COLO829 (cell line): ENCODE measurements at regions not wholly inside any gene's neighbourhood (a gene's known extent, or its start where the extent isn't known, plus 50 kb on each side); places are given as distances from the start of the nearest gene placed in this dataset.

ENCODE experiments used
- DNase-seq: peaks from one replicate; pipeline ENCODE4 v3.0.0; 2012; ENCODE audit warnings: low spot score

DNA sequence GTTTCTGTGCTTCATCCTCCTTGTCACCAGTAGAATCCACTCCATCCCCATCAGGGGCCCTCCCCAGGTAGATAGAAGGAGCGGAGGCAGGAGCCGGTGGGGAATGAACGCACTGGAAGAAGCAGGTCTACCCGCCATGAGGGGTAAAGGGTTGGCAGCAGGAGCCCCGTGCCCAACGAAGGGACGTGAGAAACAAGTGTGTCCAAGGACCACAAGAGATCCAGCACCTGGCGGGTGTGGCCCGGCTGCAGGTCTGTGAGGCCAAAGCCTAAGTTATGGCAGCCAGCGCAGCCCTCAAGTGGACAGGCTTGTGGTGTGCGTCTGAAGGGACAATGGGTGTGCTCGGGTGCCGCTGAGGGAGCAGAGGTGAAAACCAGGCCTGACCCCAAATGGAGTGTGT, 94.3 kb downstream of the IRX2 start:
- DNase-seq: no peak

GRCh38 chr5:2656206-2656605, 95.3 kb downstream of the IRX2 start:
- peak; percentile 7 for DNase-seq

GRCh38 chr5:2653991-2654390, 97.5 kb downstream of the IRX2 start:
- no peak for DNase-seq

DNA sequence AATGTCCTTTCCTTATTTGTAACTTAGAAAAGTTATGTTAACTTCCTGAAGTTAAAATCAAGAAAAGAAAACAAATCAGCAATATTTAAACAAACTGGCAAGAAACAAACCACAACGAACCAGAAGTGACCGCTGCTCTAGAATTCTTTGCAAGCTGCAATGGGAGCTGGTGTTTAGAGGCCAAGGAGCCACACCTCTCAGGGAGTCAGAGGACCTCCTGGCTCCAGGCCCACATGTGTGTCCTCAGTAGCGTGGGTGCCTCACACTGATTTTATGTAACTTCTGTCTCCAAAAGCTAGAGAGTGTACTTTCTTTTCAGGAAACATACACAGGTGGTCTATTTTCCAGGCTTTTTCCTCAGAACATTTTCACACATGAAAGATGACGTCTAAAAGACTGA, 100.4 kb downstream of the IRX2 start:
- DNase-seq: no peak

- DNase-seq: no peak
Observed at GRCh38 chr5:2642684-2643345, 108.7 kb downstream of the IRX2 start.

DNA sequence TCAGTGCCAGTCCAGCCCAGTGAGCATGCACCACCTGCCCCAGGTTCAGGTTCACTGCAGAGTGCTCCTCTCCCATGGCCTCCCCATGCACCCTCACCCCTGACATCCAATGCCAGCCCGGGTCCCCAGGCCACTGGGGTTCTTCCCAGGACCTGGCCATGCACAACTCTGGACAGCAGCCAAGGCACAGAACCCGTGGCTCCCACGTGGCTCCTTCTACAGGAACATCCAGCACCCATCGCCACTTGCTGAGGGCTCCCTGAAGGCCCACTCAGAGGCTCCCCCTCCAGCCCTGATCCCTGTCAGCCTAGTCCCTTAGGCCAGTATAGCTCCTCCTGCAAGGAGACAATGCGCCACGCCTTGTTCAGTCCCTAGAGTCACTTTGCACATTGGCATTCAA, 110.8 kb downstream of the IRX2 start:
- DNase-seq: no peak

GRCh38 chr5:2639425-2639824, 112.1 kb downstream of the IRX2 start:
- no peak for DNase-seq

DNA sequence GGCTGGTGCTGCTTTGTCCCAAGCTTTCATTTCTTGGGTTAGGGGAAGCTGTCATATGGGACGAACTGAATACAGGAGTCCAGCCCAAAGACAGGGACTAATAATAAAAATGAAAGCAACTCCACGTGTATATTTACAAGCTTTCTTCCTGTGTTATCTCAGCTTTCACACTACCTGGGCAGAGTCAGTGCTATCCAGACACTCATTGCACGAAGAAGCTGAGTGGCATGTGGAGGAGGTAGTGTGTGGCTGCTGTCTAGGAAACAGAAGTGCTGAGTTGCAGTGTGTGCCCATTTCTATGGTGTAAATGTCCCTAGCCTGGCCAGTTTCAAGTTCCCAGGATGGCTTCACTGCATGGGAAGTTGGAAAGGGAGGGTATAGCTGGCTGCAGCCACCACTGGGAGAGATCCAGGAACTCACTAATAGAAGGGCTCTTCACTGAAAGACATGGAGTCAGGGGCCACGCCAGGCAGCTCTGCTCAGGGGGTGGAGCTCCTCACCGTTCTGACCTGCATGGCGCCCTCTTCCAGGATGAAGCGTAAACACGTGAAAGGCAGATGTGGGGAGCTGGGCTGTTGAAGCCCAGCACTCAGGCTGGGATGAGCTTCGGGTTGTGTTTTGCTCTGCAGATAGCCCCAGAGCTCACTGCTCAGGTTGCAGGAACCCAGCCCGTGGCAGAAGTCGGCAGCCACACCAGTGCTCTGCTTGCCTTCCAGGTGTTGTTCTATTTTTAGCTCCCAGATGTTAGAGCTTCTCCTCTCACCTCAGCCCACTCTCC, 116.9 kb downstream of the IRX2 start:
- DNase-seq: no peak

DNA sequence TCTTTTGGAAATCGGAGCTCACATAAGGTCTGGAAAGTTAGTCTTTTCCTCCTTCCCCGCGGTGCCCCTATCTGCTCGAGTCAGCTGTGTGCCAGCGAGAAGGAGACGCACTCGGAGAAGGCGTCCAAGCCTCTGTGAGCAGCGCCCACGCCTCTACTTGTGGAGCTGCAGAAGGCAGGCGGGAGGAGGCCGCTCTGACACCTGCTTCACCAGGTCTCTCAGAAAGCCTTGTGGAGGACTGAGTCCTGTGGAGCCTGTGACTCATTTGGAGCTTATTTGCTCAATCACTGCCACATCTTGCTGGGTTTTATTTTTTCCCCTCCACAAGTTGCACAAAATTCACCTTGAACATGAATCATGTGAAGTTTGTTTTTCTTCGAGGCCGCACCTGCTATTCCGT, 117.5 kb downstream of the IRX2 start:
- DNase-seq: no peak

- DNase-seq: no peak
Observed at GRCh38 chr5:2631758-2632157, 119.7 kb downstream of the IRX2 start.

- no peak for DNase-seq
Observed at GRCh38 chr5:2629045-2629444, 122.4 kb downstream of the IRX2 start.

DNA sequence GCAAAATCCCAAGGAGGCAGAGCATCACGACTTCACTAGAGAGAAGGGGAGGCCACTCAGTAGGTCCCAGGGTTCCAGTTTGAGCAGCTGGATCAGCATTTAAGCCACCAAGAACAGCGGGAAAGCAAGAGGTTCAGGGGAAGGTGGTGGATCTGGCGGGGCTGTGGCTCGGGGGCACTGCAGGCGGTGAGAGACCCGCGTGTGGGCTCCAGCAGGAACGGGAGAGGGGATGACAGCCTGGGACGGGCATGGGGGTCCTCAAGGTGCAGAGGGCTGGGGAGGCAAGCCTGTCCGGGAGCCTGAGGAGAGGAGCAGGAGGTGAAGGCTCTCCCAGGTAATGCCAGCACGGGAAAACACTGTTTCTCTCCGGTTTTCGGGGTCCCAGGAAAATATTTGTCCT, 123.6 kb downstream of the IRX2 start:
- no peak for DNase-seq

GRCh38 chr5:2626572-2626971, 124.9 kb downstream of the IRX2 start:
- DNase-seq: no peak

DNA sequence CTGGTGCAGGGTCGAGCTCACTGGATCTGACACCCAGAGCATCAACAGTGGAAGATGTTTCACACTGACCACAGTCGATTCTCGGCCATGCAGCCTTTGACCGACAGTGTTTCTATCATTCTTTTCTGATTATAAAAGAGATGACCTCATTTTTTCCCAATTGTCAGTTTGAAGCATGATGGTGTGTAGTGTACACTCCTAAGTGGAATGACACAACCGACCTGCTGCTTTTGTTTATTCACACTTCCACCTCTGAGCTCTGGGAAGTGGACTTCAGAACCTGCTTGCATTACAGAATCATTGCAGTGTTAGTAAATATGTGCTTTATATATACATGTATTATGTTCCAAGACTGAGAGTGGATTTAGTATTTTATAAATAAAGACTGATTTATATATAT, 128.6 kb downstream of the IRX2 start:
- DNase-seq: no peak

DNA sequence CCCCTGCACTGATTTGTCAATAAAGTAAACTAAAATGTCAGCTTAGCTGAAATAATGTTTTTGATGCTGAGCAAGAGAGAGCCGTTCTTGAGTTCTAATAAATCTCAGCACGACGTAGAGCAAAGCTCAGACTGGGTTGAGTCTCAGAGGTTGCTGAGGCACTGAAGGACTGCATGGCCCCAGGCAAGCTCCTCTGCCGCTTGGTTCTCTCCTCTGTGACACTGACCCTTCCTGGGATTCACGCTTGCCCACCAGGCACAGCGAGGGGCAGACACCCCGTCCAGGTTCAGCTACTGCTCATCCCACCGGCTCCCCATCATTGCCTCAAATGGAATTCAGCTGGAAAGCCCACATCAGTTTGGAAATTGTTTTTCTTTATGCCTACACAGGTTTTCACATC, 129.8 kb downstream of the IRX2 start:
- DNase-seq: no peak

DNA sequence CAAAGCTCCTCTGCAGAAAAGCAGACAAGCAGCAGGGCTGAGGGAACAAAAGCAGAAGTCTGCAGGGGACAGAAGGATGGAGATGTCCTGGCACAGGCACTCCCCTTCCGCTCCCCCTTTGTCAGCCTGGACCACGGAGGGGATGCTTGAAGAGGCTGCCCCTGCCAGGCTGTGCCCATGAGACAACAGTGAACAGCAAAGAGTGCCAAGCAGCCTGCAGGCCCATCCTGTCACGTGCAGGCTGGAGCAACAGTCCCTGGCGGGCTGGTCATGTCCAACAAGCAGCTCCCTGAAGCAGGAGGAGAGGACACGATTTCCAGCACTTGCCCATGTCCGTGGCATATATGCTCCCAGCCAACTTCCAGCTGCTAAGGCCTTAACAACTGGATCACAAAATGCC, 132.3 kb downstream of the IRX2 start:
- no peak for DNase-seq

GRCh38 chr5:2617461-2617860, 134.0 kb downstream of the IRX2 start:
- DNase-seq: no peak

DNA sequence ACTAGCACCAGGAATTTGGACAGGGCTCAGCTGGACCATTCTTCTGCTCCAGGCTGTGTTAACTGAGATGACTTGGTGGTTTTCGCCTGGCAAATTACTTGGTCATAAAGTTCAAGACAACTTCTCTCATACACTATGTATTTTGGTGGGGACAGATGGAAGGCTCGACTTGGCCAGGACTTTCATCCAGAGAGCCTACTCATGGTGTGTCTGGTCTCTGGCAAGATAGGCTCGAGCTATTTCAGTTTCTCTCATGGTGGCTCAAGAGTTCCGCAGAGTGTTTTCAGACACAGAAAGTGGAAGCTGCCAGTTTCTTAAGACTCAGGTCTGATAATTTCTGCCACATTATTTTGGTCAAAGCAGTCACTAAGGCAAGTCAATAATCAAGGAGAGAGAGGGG, 135.6 kb downstream of the IRX2 start:
- no peak for DNase-seq

DNA sequence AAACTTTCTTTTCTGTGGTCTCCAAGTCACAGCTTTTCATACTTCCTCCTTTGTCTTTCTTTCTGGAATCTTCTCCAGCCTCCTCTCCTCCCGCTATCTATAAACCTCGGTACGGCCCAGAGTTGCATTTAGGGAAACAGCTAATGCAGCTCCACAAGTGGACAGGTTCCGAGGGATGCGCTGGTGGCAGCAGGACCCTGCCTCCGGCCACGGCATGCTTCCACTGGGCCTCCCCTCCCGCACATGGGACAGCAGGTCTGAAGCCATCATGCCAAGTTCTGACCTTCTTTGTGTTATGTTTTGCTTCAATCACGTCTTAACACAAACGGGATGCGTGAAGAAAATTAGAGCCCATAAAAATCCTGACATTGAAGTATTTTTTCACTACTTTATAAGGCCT, 136.9 kb downstream of the IRX2 start:
- no peak for DNase-seq

DNA sequence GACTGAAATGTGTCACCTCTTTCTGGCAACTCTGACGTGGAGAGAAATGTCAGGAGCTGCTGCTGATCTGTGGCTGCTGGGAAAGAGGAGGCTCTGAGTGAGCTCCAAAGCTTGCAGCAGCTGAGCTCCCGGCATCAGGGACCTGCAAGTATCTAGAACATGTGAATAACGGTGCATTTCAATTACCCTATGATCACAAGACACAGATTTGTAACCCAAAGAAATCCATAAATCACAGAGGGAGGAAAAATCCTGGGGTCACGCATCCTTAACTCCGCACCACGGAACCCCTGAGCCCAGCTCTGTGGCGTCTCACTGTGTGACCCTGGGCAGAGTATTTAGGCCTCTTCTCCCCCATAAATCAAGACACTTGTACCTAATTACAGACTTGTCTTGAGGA, 139.8 kb downstream of the IRX2 start:
- DNase-seq: no peak

- DNase-seq: no peak
Observed at GRCh38 chr5:2610986-2611385, 140.5 kb downstream of the IRX2 start.

GRCh38 chr5:2608391-2608790, 143.1 kb downstream of the IRX2 start:
- no peak for DNase-seq

- no peak for DNase-seq
Observed at GRCh38 chr5:2607598-2607997, 143.9 kb downstream of the IRX2 start.

DNA sequence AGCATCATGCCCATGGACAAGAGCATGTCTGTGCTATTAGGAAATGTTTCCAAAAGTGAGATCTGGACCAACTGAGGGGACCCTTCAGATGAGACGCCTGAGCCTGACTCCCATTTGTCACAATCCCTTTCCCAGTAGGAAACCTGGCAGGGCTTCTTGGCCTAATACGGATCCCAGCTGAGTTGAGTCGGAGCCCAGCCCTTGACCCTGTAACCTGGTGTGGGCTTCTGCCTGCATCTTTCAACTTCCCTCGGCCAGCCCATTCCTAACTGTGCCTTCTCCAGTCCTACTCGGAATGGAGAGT, 148.3 kb downstream of the IRX2 start:
- no peak for DNase-seq
